Activated CD4-positive, alpha-beta T cell treated with anti-CD3 and anti-CD28 coated beads, Interleukin-2, Interleukin-6, amounts not matched to agents 100 ng/mL and 50 ng/mL, durations not matched to agents 16 hours and 8 hours (primary cell): ENCODE measurements at regions not wholly inside any gene's neighbourhood (a gene's known extent, or its start where the extent isn't known, plus 50 kb on each side); places are given as distances from the start of the nearest gene placed in this dataset.

Experiments
- DNase-seq: peaks from one replicate; pipeline ENCODE4 v3.0.0-alpha.2; 2020

DNA sequence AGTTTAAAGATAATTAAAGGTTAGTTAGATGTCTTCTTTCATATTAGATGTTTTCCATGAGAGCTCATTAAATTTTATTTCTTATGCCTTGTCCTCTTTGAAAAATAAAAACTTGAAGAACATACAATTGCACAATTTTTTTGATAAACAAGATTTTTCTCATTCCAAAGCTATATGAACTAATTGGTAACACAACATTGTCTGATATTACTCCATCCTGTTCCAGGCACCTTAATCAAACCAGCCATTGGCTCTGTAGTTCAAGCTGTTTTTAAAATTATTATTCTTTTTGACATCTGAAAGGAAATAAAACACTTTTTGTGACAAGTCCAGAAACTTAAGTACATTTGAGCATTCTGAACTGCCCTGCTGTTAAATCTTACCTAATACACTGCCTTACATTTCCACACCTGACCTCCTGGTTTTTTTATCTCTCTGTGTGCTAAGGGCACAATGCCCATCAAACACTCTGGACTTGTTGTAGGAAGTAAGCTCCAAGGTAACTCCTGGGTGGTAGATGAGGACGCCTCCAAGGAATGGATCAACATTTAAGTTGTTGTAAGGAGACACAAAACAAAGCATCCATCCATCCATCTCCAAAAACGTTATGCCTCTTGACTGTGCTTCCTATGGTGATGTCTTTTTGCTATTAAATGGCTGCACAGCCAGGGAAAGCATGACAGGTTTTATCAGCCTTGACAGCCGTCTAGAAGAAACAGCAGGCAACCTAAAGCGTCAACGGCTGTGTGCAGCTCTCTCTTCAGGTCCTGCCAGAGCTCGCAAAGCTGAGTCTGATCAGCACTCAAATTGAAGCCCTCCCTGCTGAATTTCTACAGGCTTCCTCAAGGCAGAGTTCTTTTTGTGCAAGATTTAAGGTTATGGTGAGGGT, 449.9 kb upstream of the FLRT2 start:
- DNase-seq, result no peak

DNA sequence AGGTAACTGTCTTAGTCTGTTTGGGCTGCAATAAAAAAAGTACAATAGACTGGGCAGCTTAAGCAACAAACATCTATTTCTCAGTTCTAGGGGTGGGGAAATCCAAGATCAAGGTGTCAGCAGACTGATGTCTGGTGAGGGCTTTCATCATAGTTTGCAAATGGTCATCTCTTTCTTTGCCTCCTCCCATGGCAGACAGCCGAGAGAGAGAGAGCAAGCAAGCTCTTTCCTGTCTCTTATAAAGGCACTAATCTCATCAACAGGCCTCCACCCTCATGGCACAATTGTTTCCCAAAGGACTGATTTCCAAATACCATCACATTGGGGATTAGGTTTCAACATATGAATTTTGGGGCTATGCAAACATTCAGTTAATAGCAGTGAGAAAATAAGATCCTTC, 445.6 kb upstream of the FLRT2 start:
- no peak for DNase-seq

DNA sequence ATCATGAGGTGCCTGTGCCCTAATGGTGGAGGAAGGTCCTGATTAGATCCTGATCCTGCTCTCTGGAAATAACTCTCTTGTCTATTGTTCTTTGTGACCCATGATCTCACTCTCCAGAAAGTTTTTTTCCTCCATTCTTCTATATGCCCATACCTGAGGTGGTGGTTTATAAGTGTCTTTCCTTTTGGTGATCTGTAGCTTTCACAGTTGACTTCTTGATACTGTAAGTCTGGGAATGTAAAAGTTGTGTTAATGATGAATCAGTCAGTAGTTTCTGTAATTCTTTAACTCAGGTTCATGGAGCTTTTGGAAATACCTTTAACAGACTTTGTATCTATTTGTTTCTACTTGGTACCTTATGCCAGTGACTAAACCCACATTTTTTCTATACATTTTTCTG, 444.0 kb upstream of the FLRT2 start:
- no peak for DNase-seq

DNA sequence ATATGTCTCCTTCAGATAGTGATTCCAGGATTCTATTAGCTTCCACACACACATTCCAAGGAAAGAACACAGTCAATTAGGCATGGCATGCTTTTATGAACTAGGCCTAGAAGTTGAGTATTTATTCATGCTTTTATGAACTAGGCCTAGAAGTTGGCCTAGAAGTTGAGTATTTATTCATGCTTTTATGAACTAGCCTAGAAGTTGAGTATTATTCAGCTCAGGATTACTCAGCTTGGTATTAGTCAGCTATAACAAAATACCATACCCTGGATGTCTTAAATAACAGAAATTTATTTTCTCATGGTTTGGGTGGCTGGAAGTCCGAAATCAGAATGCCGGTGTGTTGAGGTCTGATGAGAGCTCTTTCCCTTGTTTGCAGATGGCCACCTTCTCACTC, 442.7 kb upstream of the FLRT2 start:
- no peak for DNase-seq

- DNase-seq, result no peak
Observed at GRCh38 chr14:85088192-85088591, 441.8 kb upstream of the FLRT2 start.

DNA sequence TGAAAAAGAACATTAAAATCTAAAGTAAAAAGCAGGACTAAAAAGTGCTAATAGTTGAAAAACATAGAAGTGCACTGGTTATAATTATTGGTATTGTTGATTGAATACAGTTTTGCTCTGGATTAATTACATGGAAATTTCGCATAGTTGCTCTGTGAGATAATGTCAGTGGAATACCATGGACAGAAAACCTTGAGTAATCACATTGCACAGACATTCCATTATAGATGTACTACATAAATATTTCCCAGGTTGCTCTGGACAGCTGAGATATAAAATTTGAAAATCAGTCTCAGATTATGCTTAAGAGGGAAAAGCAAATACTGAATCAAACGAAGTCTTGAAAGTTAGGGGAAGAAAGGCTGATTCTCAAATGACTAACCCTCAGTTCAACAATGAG, 439.3 kb upstream of the FLRT2 start:
- no peak for DNase-seq

DNA sequence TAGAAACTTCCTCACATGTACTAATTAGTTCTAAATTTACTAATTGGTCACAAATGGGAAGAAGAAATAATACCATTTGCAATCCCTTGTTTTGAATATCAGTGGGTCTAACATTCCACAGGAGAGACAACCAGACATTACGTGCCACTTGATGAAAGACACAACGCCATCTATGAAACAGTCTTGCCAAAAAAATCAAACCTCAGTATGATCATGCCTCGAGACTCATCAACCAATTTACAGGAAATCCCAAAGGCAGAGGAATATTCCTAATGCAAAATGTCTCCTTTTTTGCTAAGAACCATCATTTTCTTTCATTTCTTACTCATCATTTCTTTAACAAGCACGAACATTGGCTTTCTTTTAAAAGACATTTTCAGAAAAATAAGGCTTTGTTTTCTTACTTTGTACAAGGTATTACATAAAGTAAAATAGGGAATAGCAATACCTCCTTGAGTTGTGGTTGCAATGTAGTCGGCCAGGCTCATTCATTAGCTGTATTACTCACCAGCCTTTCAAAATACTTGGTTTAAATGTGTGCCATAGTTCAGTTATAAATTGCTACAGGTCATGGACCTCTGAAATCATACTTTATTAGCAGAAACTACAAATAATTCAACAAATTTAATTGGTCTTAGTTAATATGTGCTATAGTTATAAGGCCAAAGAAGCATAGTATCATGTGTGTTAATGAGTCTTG, 436.2 kb upstream of the FLRT2 start:
- DNase-seq, result no peak

DNA sequence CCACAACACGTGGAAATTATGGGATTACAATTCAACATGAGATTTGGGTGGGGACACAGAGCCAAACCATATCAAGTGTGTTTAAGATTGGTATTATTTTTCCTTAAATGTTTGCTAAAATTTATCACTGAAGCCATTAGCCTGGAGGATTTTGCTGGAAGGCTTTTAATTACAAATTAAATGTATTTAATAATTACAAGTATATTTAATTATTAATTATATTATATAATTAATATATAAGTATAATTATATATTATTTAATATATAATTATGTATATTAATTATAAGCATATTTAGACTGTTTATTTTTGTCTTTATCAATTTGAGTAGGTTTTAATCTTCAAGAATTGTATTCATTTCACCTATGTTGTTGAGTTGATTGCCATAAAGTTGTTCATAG, 427.4 kb upstream of the FLRT2 start:
- DNase-seq, result no peak

DNA sequence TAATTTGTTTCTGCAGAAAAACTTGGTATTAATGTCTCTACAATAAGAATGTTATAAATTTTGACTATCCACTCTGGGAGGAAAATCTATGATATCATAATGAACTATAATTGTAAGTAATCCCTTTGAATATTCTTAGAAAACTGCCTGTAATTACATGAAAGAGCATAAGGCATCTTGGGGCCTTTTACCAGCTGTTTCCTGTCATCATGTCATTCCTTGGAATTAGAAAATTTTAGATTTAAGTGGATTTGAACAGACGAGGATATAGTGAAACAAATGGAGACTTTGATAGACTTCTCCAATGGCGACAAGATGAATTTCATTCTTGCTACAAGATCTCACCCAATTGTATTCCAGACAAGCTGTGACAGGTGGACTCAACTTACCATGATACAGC, 423.4 kb upstream of the FLRT2 start:
- DNase-seq, result no peak

GRCh38 chr14:85112762-85113161, 417.2 kb upstream of the FLRT2 start:
- DNase-seq, result no peak

DNA sequence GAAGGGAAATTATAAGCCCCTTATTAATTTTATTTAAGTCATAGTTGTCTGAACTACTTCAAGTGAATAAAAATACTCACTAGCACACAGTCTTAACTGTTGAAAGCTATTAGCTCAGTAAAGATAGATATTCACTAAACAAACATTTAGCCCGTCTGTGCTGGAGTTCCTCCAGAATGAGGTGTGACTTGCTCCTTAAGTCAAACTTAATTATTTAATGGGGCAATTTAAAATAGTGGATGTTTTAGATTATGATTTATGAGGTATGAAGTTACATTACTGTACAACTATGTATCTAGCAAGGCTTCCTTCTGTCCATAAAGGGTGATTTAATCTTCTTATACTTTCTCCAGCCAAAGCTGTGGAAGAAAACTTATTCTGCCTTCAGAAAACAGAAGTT, 414.0 kb upstream of the FLRT2 start:
- no peak for DNase-seq

DNA sequence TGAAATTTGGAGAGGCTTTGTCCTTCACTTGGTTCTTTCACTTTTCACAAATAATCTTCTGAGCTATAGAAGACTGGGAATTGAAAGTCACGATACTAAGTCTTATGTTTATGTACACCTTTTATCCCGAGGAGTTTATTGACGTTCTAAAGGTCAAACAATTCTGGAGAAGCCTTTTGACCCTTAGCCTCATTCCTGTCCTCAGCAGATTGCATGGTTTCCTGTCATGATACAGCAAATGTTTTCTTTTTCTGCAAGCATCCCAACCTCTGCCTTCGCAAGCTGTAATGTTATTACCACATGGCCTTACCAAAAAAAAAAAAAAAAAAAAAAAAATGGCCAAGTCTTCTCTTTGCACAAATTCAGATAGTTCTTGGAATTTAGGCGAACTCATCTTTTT, 411.7 kb upstream of the FLRT2 start:
- no peak for DNase-seq

DNA sequence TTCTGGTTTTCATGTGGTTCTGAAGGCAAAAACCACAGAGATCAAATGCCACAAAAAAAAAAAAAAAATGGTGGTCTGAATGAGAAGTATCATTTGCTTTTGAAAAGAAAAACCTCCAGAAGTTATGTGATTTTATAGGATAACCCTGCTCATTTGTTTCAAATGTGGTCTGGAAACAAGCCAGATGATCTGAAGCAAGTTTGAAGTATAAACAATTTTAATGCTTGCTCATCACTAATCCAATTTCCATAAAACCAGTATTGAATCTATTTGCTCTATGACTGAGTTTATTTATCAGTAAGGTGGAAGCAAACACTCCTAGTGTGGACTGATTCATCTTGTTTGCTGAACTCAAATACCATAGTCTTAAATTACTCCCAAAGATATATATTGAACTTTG, 407.3 kb upstream of the FLRT2 start:
- DNase-seq, result no peak

GRCh38 chr14:85123755-85124154, 406.2 kb upstream of the FLRT2 start:
- DNase-seq, result no peak

DNA sequence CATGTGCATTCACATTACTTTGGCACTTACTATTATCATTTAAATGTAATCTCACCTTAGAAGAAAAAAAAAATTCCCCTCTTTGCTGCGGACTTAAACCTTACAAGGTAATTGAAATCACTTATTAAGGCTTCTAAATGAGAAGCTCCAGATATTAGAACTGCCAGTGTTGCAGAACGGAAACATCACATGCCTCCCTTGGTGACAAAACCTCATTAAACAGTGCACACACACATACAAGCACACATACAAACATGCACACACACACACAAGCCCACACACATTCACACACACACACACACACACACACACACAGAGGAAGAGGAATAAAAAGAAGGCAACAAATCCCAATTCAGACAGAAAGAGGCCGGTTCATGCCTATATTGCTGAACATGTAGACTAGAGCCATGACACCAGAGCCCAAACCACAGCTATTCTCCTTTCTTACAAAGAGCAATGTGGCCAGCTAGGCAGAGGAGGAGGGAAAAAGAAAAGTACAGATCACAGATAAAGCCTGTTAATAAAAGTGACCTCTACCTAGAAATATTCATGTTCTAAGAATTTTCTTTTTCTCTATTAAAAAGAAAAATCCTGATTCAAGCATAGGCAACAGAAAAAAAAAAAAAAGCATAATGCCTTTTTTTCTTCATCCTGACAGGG, 405.2 kb upstream of the FLRT2 start:
- DNase-seq, result no peak

- DNase-seq, result no peak
Observed at GRCh38 chr14:85125291-85125670, 404.7 kb upstream of the FLRT2 start.

GRCh38 chr14:85129921-85130320, 400.0 kb upstream of the FLRT2 start:
- no peak for DNase-seq

DNA sequence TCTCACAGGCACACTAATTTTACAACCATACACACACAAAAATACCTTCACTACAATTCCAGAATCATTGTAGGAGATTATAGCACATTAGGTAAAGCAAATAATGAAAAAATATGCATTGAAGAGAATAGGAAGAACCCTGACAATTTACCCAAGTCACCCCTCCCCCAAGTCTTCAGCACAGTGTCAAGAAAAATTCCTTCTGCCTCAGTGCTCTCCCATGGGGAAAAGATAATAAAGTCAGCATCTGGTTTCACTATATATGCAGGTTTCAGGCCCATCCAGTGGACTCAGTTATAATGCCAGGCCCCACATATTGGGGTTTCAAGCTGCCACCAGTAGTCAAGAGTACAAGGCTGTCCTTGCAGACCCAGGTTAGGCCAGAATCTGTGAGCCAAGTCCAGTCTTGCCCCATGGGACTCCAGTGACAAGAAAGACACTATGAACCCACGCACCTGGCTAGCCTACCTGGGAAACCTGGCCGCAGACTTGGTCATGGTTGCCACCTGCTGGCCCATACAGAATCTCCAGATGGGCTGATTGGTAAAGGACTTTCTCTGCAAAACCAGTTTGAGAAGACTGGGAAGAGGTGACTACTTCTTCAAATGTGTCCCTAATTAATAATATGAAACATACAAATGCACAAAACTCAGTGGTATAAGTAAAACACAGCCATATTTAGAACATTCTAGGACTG, 398.6 kb upstream of the FLRT2 start:
- no peak for DNase-seq

DNA sequence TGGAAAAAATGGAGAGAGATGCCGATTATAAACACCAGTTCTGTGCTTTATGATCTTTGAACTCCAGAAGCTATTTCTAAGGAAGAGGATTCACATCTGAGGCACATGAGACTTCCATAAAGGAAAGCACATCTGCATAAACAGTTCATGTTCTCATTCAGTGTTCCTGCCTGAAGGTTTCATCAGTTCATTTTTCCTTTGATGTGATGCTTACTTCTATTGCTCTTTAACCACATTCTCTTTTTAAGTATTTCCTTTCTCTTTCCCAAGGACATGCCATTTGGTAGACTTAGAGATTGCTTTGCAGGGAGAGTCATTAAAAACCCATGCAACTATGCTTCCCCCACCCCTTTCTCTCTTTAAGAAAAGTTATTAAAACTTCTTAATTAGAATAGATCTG, 387.0 kb upstream of the FLRT2 start:
- DNase-seq, result no peak

DNA sequence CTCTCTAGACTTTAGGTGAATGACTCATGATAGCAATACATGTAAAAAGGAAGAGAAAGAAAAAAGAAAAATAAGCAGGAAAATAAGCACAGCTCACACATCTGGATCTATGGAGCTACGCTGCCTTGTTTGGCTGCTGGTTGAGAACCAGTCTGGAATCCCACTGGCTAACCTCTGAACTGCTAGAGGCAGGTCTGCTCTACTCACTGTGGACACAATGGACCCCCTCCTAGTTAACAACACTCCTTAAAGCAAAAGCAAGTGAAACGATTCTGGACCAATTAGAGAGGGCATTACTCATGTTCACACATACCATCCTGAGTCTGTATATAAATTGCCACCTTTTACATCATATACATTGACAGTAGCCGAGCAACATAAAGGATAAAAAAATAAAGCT, 383.2 kb upstream of the FLRT2 start:
- DNase-seq, result no peak

GRCh38 chr14:85150166-85150565, 379.8 kb upstream of the FLRT2 start:
- DNase-seq, result no peak

DNA sequence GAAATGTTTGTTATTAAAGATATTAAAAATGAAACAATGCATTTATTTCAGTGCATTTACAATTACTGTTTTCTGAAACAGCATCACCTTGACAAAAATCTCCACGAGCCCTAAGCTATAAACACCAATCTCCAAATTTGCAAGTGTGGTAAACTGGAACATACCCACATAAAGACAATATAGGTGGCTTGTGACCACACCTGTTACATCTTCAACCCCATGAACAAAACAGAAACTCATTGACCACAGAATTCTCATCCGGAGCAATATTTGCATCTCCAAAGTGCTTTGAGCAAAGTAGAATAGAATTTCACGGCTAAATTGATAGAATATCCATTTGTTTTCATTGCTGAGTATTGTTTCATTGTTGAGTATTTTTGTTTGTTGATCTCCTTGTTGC, 375.2 kb upstream of the FLRT2 start:
- no peak for DNase-seq

DNA sequence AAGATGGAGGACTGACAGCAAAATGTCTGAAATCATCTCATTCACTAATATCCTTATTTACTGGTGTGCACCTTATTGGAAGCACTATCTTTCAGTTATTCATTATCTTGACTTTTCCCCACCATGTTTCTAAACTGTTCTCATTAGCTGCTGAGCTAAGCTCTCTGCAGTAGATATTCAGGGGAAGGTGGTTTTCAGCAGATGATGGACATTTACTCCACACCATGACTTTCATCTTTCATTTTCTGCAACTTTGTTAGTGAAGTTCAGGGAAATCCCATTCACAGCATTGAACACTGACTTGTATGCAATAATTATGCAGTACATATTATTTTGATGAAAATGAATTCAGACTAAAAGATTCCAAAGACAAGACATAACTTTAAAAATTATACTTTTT, 373.6 kb upstream of the FLRT2 start:
- no peak for DNase-seq

DNA sequence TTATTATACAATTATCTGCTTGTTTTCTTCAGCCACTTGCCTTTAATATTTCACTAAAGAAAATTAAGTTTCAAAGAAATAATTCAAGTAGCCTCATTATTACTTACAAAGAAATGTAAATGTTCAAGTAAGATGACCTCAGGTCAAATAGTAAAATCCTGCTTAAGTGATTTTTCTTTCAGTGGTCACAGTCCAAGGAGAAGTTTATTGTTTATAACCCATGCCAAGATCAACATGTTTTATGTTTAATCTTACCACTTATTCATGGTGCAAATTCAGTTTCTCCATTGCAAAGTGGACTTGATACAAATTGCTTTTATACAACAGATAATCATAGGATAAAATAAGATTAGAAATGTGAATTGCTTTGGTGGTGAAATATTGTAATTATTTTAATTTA, 370.2 kb upstream of the FLRT2 start:
- DNase-seq, result no peak
